GM12801 (cell line): ENCODE measurements at regions not wholly inside any gene's neighbourhood (a gene's known extent, or its start where the extent isn't known, plus 50 kb on each side); places are given as distances from the start of the nearest gene placed in this dataset.

Source experiments
- CTCF ChIP-seq: IDR thresholded peaks from one replicate; pipeline ENCODE4 v1.5.1; 2011; ENCODE audit warnings: control low read depth; ENCODE audit not compliant: insufficient read length; ENCODE audit errors: extremely low read depth

- TF ChIP-seq CTCF, result no peak
Measured at GRCh38 chr5:36397901-36398536, 96.3 kb upstream of the RANBP3L start.

- no peak for TF ChIP-seq CTCF
Measured at GRCh38 chr5:36402512-36402906, 100.8 kb upstream of the RANBP3L start.

DNA sequence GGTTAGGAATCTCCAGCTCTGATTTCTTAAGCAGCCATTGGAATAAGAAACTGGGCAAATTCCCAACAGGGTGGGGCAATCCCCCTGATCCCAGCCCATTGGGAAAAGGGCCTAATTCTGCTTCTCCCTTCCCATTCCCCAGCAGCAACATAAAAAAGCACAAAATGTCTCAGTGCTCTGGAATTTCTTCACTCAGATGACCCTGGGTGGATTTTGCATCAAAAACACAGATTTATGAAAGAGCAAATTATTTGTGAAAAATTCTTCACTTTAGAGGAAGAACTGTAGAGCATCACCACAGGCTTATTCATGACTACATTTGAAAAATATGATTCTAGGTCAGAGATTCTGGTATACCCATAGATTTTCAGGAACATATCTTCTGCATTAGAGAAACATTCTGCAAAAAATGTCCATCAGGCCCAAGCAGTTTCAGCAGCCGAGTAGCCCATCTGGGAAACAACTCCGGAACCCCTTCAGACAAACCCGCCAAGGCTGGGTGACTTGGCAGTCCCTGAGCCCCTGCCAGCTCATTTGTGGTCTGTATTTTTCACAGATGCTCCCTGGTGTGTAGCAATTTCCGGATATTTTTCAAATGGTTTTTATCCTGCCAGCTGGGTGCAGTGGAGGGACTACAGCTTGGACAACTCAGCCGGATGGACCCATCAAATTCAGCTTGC lies 102.1 kb upstream of the RANBP3L start:
- no peak for TF ChIP-seq CTCF

- TF ChIP-seq CTCF, result no peak
Measured at GRCh38 chr5:36406023-36406422, 104.3 kb upstream of the RANBP3L start.

GRCh38 chr5:36407396-36407795 lies 105.7 kb upstream of the RANBP3L start:
- TF ChIP-seq CTCF, result no peak

- no peak for TF ChIP-seq CTCF
Measured at GRCh38 chr5:36414869-36415282, 113.2 kb upstream of the RANBP3L start.

GRCh38 chr5:36416605-36417004 lies 114.9 kb upstream of the RANBP3L start:
- no peak for TF ChIP-seq CTCF
